ENCODE measurements at regions not wholly inside any gene's neighbourhood (a gene's known extent, or its start where the extent isn't known, plus 50 kb on each side); places are given as distances from the start of the nearest gene placed in this dataset.

- intact Hi-C loops (cut with micrococcal nuclease) = no loop called here
- Histone ChIP-seq H3K36me3 (replicated peaks in 1 of 2; ENCODE audit: control extremely low read depth in 1 of 2, control insufficient read depth in 1 of 2, extremely low read depth in 1 of 2, insufficient read depth in 2 of 2, low read length in 1 of 2) (no peaks in the 10 kb centered on the region), H3K4me3 (ENCODE audit: control extremely low read depth in 1 of 5, extremely low read depth in 1 of 5, insufficient read depth in 1 of 5, low read depth in 2 of 5, low read length in 4 of 5) (no peak overlapping the region), H3K9ac (ENCODE audit: low read length) (no peak overlapping the region), H3K9me3 (ENCODE audit: control extremely low read depth in 1 of 3, control insufficient read depth in 2 of 3, insufficient read depth in 1 of 3, low read length in 2 of 3) (peaks cover 0 to 3% (median 0%) of the 10 kb centered on the region in 3 donors), H4K20me1 (ENCODE audit: control insufficient read depth, insufficient read depth, low read length, poor library complexity, severe bottlenecking) (no peaks in the 10 kb centered on the region), H3K4me2 (replicated peaks; ENCODE audit: low read depth, low read length, poor library complexity, severe bottlenecking) (no peak overlapping the region), H3K27ac (ENCODE audit: low read length in 2 of 2) (no peak overlapping the region), H3K4me1 (ENCODE audit: control insufficient read depth in 2 of 2, insufficient read depth in 2 of 2, low read length in 2 of 2) (no peaks in the 10 kb centered on the region), H3K27me3 (replicated peaks in 1 of 4; ENCODE audit: control extremely low read depth in 1 of 4, control insufficient read depth in 3 of 4, insufficient read depth in 4 of 4, low read length in 3 of 4) (peaks cover 0 to 2% (median 0%) of the 10 kb centered on the region in 4 experiments), H3K79me2 (ENCODE audit: control insufficient read depth, insufficient read depth, low read length) (no peaks in the 10 kb centered on the region), H2AFZ (ENCODE audit: insufficient read depth, low read depth, low read length, poor library complexity, severe bottlenecking) (no peak overlapping the region)
- POLR2A ChIA-PET = no interaction called here
- Mint-ChIP-seq H3K4me3 (no peak overlapping the region), H3K27me3 (peaks cover 15% of the 10 kb centered on the region), H3K27ac (no peak overlapping the region), H3K9me3 (ENCODE audit: insufficient read depth) (no peaks in the 10 kb centered on the region), H3K4me1 (no peaks in the 10 kb centered on the region)
- ATAC-seq (ENCODE audit: low read depth) = no peak
- CTCF ChIA-PET = no interaction called here
- no peak for DNase-seq
- no peak for TF ChIP-seq EZH2 (IDR thresholded peaks at IDR 0.05; ENCODE audit: borderline replicate concordance, insufficient read depth, low read depth, low read length, poor library complexity, severe bottlenecking)
- TF ChIP-seq, protein P1, sequence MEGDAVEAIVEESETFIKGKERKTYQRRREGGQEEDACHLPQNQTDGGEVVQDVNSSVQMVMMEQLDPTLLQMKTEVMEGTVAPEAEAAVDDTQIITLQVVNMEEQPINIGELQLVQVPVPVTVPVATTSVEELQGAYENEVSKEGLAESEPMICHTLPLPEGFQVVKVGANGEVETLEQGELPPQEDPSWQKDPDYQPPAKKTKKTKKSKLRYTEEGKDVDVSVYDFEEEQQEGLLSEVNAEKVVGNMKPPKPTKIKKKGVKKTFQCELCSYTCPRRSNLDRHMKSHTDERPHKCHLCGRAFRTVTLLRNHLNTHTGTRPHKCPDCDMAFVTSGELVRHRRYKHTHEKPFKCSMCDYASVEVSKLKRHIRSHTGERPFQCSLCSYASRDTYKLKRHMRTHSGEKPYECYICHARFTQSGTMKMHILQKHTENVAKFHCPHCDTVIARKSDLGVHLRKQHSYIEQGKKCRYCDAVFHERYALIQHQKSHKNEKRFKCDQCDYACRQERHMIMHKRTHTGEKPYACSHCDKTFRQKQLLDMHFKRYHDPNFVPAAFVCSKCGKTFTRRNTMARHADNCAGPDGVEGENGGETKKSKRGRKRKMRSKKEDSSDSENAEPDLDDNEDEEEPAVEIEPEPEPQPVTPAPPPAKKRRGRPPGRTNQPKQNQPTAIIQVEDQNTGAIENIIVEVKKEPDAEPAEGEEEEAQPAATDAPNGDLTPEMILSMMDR (IDR thresholded peaks at IDR 0.05) = no peak
These were observed 441.7 kb downstream of the ZNF521 start for GRCh38 chr18:24910221-24910620.

- Histone ChIP-seq H3K9me3 (ENCODE audit: control extremely low read depth in 1 of 3, control insufficient read depth in 2 of 3, insufficient read depth in 1 of 3, low read length in 2 of 3) (peaks cover 0 to 3% (median 0%) of the 10 kb centered on the region in 3 donors), H3K4me2 (replicated peaks; ENCODE audit: low read depth, low read length, poor library complexity, severe bottlenecking) (no peak overlapping the region), H3K27me3 (replicated peaks in 1 of 4; ENCODE audit: control extremely low read depth in 1 of 4, control insufficient read depth in 3 of 4, insufficient read depth in 4 of 4, low read length in 3 of 4) (peaks cover 0 to 2% (median 0%) of the 10 kb centered on the region in 4 experiments), H3K4me1 (ENCODE audit: control insufficient read depth in 2 of 2, insufficient read depth in 2 of 2, low read length in 2 of 2) (no peaks in the 10 kb centered on the region), H3K79me2 (ENCODE audit: control insufficient read depth, insufficient read depth, low read length) (no peaks in the 10 kb centered on the region), H3K36me3 (replicated peaks in 1 of 2; ENCODE audit: control extremely low read depth in 1 of 2, control insufficient read depth in 1 of 2, extremely low read depth in 1 of 2, insufficient read depth in 2 of 2, low read length in 1 of 2) (no peaks in the 10 kb centered on the region), H3K4me3 (ENCODE audit: control extremely low read depth in 1 of 5, extremely low read depth in 1 of 5, insufficient read depth in 1 of 5, low read depth in 2 of 5, low read length in 4 of 5) (no peak overlapping the region), H3K9ac (ENCODE audit: low read length) (no peak overlapping the region), H3K27ac (ENCODE audit: low read length in 2 of 2) (no peak overlapping the region), H4K20me1 (ENCODE audit: control insufficient read depth, insufficient read depth, low read length, poor library complexity, severe bottlenecking) (no peaks in the 10 kb centered on the region), H2AFZ (ENCODE audit: insufficient read depth, low read depth, low read length, poor library complexity, severe bottlenecking) (no peak overlapping the region)
- DNase-seq (no peak), ATAC-seq (ENCODE audit: low read depth) (no peak)
- 92% methylated on average over 5 of the region's 8 CpGs for WGBS (ENCODE audit: insufficient coverage)
- TF ChIP-seq, protein P1 (IDR thresholded peaks at IDR 0.05) = no peak
- TF ChIP-seq EZH2 (IDR thresholded peaks at IDR 0.05; ENCODE audit: borderline replicate concordance, insufficient read depth, low read depth, low read length, poor library complexity, severe bottlenecking) = no peak
- ChIA-PET CTCF (no interaction called here), POLR2A (no interaction called here)
- no peak overlapping the region for H3K4me3 Mint-ChIP-seq
- peaks cover 4% of the 10 kb centered on the region for H3K4me1 Mint-ChIP-seq
- H3K9me3 Mint-ChIP-seq (ENCODE audit: insufficient read depth) = no peaks in the 10 kb centered on the region
- no peak overlapping the region for H3K27ac Mint-ChIP-seq
- intact Hi-C loops (cut with micrococcal nuclease) = no loop called here
- H3K27me3 Mint-ChIP-seq = peaks cover 19% of the 10 kb centered on the region
These were observed 438.3 kb downstream of the ZNF521 start for GRCh38 chr18:24913507-24914170.

Data from B cell (primary cell).